HG02678 (cell line): ENCODE measurements at regions not wholly inside any gene's neighbourhood (a gene's known extent, or its start where the extent isn't known, plus 50 kb on each side); places are given as distances from the start of the nearest gene placed in this dataset.
"Not testable (repeated sequence)": the region's sequence is repeated elsewhere in the genome, so short reads cannot be mapped to it uniquely, and the experiment has no call there.

Experiments used
- ATAC-seq: cut with Tn5 transposase; IDR thresholded peaks from one replicate; pipeline ENCODE4 v1.9.1; 2021; ENCODE audit warnings: mild to moderate bottlenecking, moderate library complexity; ENCODE audit not compliant: unreplicated experiment

- no peak for ATAC-seq
These were observed 267.1 kb upstream of the SGK1 start for GRCh38 chr6:134584847-134585516.

DNA sequence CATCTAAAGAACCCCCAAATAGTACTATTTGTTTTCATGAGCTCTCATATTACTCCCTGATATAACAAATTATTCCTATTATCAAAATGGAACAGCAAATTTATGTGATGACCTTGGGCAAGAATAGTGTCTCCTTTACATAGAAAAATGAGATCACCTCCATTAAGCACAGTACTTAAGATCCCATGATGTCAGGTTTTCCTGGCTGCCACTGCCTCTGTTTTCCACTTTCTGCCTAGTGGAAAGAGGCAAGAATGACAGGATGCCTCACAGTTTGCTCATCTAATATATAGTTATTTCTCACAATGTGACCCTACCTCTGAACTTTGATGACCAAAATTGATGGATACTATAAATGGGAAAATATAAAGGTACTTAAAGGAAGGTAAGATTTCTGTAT is 260.1 kb upstream of the SGK1 start:
- ATAC-seq: no peak

DNA sequence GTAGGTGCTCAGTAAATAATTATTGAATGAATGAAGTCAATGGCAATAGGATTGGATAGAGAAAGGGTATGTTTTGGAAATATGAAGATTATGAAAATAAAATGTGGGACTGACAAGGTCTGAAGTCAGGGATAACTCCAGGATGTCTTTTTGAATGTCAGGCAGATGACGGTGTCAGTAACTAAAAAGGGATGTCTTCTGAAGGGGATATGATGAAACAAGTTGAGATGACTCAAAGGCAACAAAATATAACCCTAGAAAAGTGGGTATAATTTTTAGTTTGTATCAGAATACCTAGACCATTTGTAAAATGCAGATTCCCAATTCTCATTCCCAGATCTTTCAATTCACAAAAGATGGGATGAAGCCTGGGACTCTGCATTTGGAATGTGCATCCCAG is 257.3 kb upstream of the SGK1 start:
- ATAC-seq: no peak

DNA sequence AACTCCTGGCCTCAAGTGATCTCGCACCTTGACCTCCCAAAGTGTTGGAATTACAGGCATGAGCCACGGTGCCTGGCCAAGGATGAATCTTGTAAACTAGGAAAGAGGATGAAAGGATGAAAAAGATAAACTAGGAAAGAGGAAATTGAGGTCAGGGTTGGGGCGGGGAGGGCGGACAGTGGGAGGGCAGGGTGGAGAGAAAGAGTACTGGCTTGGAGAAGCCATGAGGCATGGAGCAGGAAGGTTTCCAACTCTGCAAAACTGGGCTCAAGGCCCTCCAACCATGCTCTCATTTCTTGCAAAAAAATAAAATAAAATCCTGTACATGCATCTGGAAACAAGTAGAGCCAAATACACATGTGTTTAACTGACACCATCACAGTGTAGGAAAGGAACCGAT is 256.6 kb upstream of the SGK1 start:
- ATAC-seq: no peak

DNA sequence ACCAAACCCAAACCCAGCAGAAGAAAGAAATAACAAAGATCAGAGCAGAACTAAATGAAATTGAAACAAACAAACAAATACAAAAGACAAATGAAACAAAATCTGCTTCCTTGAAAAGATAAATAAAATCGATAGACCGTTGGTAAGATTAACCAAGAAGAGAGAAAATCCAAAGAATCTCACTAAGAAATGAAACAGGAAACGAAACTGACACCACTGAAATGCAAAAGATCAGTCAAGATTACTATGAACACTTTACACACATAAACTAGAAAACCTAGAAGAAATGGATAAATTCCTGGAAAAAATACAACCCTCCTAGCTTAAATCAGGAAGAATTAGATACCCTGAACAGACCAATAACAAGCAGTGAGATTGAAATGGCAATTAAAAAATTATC is 252.1 kb upstream of the SGK1 start:
- ATAC-seq: not testable (repeated sequence)

DNA sequence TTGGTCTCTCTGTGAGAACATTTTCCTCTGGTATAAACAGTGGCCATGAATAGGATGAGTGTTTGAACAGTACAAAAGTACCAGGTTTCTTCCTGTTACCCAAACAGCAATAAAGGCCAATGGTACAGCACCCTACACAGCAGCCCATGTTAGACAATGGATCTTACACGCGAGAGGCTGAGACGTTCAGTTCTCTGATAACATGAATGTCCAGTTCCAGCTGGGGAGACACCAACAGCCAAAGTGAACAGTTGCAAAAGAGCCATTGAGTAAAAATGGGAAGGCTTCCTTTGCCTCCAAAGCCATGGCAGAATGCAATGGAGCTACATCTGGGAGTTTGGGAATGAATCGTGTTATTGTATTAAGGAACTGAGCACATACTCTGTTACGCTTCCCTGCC is 246.8 kb upstream of the SGK1 start:
- ATAC-seq: no peak

DNA sequence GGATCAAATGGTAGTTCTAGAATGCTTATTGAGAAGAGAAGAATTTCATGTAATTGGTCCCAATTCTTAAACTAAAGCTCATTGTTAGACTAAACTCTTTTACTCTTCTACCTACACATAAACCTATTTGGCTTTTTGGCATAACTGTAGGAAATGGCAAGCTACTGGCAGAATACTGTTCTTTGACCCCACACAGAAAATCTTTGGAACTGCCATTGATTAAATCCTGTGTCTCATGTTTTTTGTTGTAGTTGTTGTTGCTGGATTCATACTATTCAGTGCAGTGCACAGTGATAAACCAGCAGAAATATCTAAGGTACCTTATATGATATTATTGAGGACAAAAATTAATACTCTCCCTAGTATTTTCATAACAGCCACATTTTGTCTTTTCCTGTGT is 242.1 kb upstream of the SGK1 start:
- ATAC-seq: no peak

DNA sequence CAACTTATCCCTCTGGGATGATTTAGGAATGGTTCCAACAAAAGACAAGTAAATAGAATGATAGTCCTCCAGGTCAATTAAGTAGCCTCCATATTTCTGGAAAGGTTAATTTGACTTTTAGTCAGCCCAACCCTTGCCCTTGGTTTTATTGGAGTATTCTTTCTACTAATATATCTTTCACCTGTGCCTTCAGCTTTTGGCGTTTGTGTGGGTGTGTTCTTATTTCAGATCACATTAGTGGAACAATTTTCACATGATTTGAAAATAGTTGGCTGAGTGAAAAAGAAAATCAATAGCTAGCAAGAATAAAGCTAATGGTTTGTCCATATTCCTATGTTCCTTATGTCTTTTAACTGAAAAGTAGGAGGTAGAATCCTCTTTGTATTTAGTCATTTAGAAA is 239.6 kb upstream of the SGK1 start:
- no peak for ATAC-seq

DNA sequence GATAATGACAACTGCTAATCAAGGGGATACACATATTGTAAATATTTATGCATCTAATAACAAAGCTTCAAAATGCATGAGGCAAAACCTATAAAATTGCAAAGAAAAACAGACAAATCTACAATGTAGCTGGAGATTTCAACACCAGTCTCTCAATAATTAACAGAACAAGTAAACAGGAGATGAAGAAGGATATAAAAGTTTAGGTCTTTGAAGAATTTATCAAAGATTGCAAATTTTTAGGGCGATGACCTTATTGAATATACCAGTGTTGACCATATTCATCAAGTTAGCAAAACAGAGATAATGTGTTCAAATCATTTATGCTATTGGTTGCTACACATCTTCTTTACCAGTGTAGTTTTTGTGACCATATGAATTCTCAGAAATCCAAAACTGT is 237.8 kb upstream of the SGK1 start:
- ATAC-seq: no peak

DNA sequence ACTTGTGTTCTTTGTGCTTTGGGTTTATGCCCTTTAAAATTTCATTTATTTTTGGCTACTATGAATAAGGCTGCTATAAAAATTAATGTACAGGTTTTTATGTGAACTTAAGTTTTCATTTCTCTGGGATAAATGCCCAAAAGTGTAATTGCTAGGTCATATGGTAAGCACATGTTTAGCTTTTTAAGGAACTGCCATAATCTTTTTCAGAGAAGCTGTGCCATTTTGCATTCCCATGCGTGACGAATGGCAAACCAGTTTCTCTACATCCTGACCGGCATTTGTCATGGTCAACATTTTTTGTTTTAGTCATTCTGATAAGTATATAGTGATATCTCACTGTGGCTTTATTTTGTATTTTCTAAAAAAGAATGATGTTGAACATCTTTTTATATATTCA is 236.0 kb upstream of the SGK1 start:
- no peak for ATAC-seq

DNA sequence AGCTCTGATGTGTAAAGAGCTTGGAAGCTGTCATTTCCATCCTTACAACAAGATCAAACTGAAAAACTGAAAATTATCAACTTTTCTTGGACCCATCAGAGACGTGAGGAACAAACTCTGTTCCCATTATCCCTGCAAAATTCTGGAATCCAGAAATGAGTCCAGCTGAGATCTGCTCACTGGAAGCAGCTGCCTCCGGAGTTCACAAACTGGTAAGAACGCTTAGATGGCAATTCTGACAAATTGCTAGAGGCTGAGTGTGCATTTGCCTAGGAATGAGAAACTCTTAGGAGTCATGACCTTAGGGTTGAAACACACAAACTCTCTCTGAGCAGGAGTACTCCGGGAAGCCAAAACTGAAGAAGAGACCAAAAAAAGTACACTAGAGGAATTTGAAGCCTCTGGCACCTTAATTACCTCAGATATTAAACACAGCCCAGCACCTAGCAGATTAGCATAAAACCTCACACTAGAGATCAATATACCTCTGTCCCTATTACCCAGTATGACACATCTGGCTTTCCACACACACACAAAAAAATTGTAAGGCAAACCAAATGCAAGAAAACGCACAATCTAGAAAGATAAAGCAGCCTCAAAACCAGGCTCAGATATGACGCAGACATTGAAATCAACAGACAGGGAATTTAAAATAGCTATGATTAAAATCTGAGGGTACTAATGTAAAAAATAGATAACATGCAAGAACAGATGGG is 233.5 kb upstream of the SGK1 start:
- no peak for ATAC-seq

GRCh38 chr6:134550604-134551003 is 232.7 kb upstream of the SGK1 start:
- ATAC-seq: no peak

GRCh38 chr6:134549854-134550253 is 231.9 kb upstream of the SGK1 start:
- no peak for ATAC-seq

- no peak for ATAC-seq
These were observed 229.2 kb upstream of the SGK1 start for GRCh38 chr6:134546962-134547645.

GRCh38 chr6:134544737-134545136 is 226.8 kb upstream of the SGK1 start:
- ATAC-seq: no peak

- ATAC-seq: no peak
These were observed 225.2 kb upstream of the SGK1 start for GRCh38 chr6:134543128-134543527.

GRCh38 chr6:134541001-134541400 is 223.1 kb upstream of the SGK1 start:
- no peak for ATAC-seq

DNA sequence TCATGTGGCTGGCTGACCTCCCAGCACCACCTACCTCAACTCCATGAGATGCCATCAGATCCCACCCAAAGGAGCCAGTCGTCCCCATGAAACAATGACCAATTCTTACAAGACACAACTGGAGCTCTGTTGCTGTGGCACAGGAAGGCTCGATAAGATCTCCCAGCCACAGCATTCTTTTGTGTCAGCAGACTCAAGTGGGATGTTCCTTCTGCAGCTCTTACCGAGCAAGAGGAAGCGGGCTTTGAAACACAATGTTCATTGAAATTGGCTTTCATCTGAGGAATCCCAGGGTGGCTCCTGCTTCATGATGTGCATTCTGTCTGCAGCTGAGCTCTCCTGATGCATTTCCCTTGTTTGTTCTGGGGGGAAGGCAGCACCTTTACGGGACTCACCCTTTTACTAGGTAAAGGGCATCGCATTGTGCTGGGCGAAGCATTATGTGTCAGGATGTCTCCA is 222.0 kb upstream of the SGK1 start:
- ATAC-seq: no peak

GRCh38 chr6:134537765-134538164 is 219.9 kb upstream of the SGK1 start:
- not testable (repeated sequence) for ATAC-seq

- no peak for ATAC-seq
These were observed 219.2 kb upstream of the SGK1 start for GRCh38 chr6:134537146-134537555.

DNA sequence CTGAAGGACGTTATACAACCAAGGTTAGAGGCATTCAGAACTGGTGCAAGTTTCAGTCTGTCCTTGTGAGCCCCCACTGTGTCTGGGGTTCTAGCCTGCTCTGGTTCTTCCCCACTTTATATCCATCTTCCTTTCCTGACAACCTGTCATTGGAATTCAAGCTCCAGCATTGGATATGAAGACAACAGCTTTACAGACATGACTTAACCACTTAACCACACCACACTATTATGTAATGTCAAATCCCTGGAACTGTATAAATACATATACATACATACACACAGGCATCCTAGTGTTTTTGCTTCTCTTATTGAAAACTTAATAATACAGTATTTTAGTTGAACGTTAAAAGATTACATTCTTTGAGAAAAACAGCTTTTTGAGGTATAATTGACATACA is 217.9 kb upstream of the SGK1 start:
- ATAC-seq: no peak

DNA sequence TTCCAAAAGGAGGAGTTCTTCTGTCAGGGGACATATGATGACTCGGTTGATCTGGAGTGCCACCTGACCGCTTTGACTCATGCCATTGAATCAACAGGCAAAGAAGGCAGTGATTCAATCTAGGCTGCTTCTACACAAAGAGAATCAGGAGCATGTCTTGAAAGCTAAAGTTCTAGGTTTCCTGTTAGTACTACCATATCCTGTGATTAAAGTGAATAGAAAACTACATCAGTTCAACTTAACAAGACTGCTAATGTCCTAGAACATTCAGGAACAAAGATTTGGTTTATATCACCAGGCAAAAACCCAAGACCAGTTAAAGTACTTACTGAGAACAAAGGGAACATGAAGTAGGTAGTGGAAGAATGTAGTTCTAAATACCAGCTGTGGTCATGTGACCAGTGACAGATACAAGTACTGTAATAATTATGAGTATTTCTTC is 216.8 kb upstream of the SGK1 start:
- no peak for ATAC-seq
